HEK293 (cell line): ENCODE measurements at regions not wholly inside any gene's neighbourhood (a gene's known extent, or its start where the extent isn't known, plus 50 kb on each side); places are given as distances from the start of the nearest gene placed in this dataset.

Source experiments
- CTCF ChIA-PET: fragments of 350-600 bp; formaldehyde crosslinking; extraction: SDS; loops from one replicate; lab custom pipeline; 2021; ENCODE audit warnings: antibody characterized with exemption; lab: Yijun Ruan, JAX
- POLR2A ChIA-PET: fragments of 300-600 bp; formaldehyde crosslinking; extraction: SDS; loops from one replicate; lab custom pipeline; 2020; ENCODE audit warnings: antibody characterized with exemption, inconsistent platforms; lab: Yijun Ruan, JAX
- H3K27ac ChIP-seq: fragments of 200-500 bp; sonication (Bioruptor generic); 2 replicates; pipeline ENCODE4 v1.5.1; 2014; ENCODE audit warnings: low read depth, low read length, control low read depth, inconsistent platforms; ENCODE audit errors: extremely low read depth
- H3K36me3 ChIP-seq, 2 experiments: fragments of 200-500 bp in 1 of 2; sonication (Bioruptor generic) in 1 of 2; 1 replicate in 1 of 2; 2 replicates in 1 of 2; pipeline ENCODE4 v1.5.1; 2014 to 2017; ENCODE audit warnings: inconsistent platforms in 2 of 2, low read length in 2 of 2; ENCODE audit not compliant: control insufficient read depth in 2 of 2, insufficient read depth in 1 of 2
- H3K4me1 ChIP-seq: fragments of 200-500 bp; sonication (Bioruptor generic); 2 replicates; pipeline ENCODE4 v1.5.1; 2014; ENCODE audit warnings: mild to moderate bottlenecking, low read length, inconsistent platforms; ENCODE audit not compliant: control insufficient read depth, insufficient read depth
- H3K4me3 ChIP-seq: 2 replicates; pipeline ENCODE4 v1.5.1; 2011; ENCODE audit warnings: low read depth, mild to moderate bottlenecking, control low read depth, low read length, moderate library complexity
- H3K9me3 ChIP-seq: fragments of 200-500 bp; sonication (Bioruptor generic); 2 replicates; pipeline ENCODE4 v1.5.1; 2014; ENCODE audit warnings: low read depth, low read length, inconsistent platforms; ENCODE audit not compliant: control insufficient read depth, insufficient read depth
- EGR2 ChIP-seq: fragments of 450-650 bp; formaldehyde crosslinking; IDR thresholded peaks from 2 replicates; pipeline ENCODE4 v1.5.1; 2016; ENCODE audit warnings: low read depth, missing biosample characterization, missing genetic modification characterization
- KLF17 ChIP-seq: fragments of 450-650 bp; formaldehyde crosslinking; IDR thresholded peaks from 2 replicates; pipeline ENCODE4 v1.5.1; 2016; ENCODE audit warnings: missing biosample characterization, missing genetic modification characterization
- MYNN ChIP-seq: fragments of 450-650 bp; formaldehyde crosslinking; IDR thresholded peaks from 2 replicates; pipeline ENCODE4 v1.5.1; 2016; ENCODE audit warnings: missing biosample characterization, missing genetic modification characterization, borderline replicate concordance
- PRDM2 ChIP-seq: fragments of 450-650 bp; formaldehyde crosslinking; IDR thresholded peaks from 2 replicates; pipeline ENCODE4 v1.5.1; 2016; ENCODE audit warnings: missing biosample characterization, missing genetic modification characterization, borderline replicate concordance
- REST ChIP-seq: fragments of 450-650 bp; formaldehyde crosslinking; IDR thresholded peaks from 2 replicates; pipeline ENCODE4 v1.5.1; 2016; ENCODE audit warnings: missing biosample characterization, missing genetic modification characterization
- ZBTB17 ChIP-seq: fragments of 450-650 bp; formaldehyde crosslinking; IDR thresholded peaks from 2 replicates; pipeline ENCODE4 v1.5.1; 2016; ENCODE audit warnings: missing biosample characterization, missing genetic modification characterization
- ZBTB44 ChIP-seq: fragments of 450-650 bp; IDR thresholded peaks from 2 replicates; pipeline ENCODE4 v1.5.1; 2018; ENCODE audit warnings: missing biosample characterization, mild to moderate bottlenecking, missing genetic modification characterization
- ZBTB48 ChIP-seq: fragments of 450-650 bp; formaldehyde crosslinking; IDR thresholded peaks from 2 replicates; pipeline ENCODE4 v1.5.1; 2016; ENCODE audit warnings: missing biosample characterization, missing genetic modification characterization
- ZFHX2 ChIP-seq: fragments of 450-650 bp; formaldehyde crosslinking; conservative IDR thresholded peaks from 2 replicates; pipeline ENCODE4 v1.5.1; 2016; ENCODE audit warnings: missing biosample characterization, missing genetic modification characterization
- ZNF146 ChIP-seq: fragments of 450-650 bp; formaldehyde crosslinking; IDR thresholded peaks from 2 replicates; pipeline ENCODE4 v1.5.1; 2016; ENCODE audit warnings: missing biosample characterization, missing genetic modification characterization
- ZNF155 ChIP-seq: fragments of 450-650 bp; formaldehyde crosslinking; IDR thresholded peaks from 2 replicates; pipeline ENCODE4 v1.5.1; 2016; ENCODE audit warnings: missing biosample characterization, missing genetic modification characterization
- ZNF26 ChIP-seq: fragments of 450-650 bp; formaldehyde crosslinking; IDR thresholded peaks from 2 replicates; pipeline ENCODE4 v1.5.1; 2016; ENCODE audit warnings: missing biosample characterization, missing genetic modification characterization
- ZNF302 ChIP-seq: fragments of 450-650 bp; formaldehyde crosslinking; IDR thresholded peaks from 2 replicates; pipeline ENCODE4 v1.5.1; 2016; ENCODE audit warnings: missing biosample characterization, missing genetic modification characterization, low read depth
- ZNF311 ChIP-seq: fragments of 450-650 bp; formaldehyde crosslinking; IDR thresholded peaks from 2 replicates; pipeline ENCODE4 v1.5.1; 2017; ENCODE audit warnings: missing biosample characterization, missing genetic modification characterization, borderline replicate concordance
- ZNF341 ChIP-seq: fragments of 450-650 bp; formaldehyde crosslinking; IDR thresholded peaks from 2 replicates; pipeline ENCODE4; 2016; ENCODE audit warnings: low read depth, missing biosample characterization, missing genetic modification characterization
- ZNF366 ChIP-seq: fragments of 450-650 bp; formaldehyde crosslinking; conservative IDR thresholded peaks from 2 replicates; pipeline ENCODE4 v1.5.1; 2016; ENCODE audit warnings: missing biosample characterization, missing genetic modification characterization
- ZNF416 ChIP-seq: fragments of 450-650 bp; formaldehyde crosslinking; IDR thresholded peaks from 2 replicates; pipeline ENCODE4 v1.5.1; 2016; ENCODE audit warnings: missing biosample characterization, missing genetic modification characterization
- ZNF513 ChIP-seq: fragments of 450-650 bp; IDR thresholded peaks from 2 replicates; pipeline ENCODE4 v1.5.1; 2018; ENCODE audit warnings: missing biosample characterization, missing genetic modification characterization
- ZNF521 ChIP-seq: fragments of 450-650 bp; formaldehyde crosslinking; IDR thresholded peaks from 2 replicates; pipeline ENCODE4 v1.5.1; 2017; ENCODE audit warnings: missing biosample characterization, mild to moderate bottlenecking, missing genetic modification characterization
- ZNF571 ChIP-seq: fragments of 450-650 bp; formaldehyde crosslinking; IDR thresholded peaks from 2 replicates; pipeline ENCODE4 v1.5.0; 2017; ENCODE audit warnings: missing biosample characterization, missing genetic modification characterization
- ZNF580 ChIP-seq: fragments of 450-650 bp; formaldehyde crosslinking; IDR thresholded peaks from 2 replicates; pipeline ENCODE4 v1.5.1; 2016; ENCODE audit warnings: missing biosample characterization, missing genetic modification characterization

GRCh38 chr22:27648074-27648473 is 153.5 kb downstream of the MN1 start (continued):
- TF ChIP-seq ZNF521 (tag by site-specific recombination) (no peak), ZNF302 (tag by site-specific recombination) (no peak), ZBTB48 (tag by site-specific recombination) (no peak), ZNF146 (tag by site-specific recombination) (no peak)

GRCh38 chr22:27648853-27649252 is 152.7 kb downstream of the MN1 start:
- POLR2A ChIA-PET, result no interaction called here
- CTCF ChIA-PET, result no interaction called here
- no peaks in the 10 kb centered on the region for H3K9me3 ChIP-seq
- no peak overlapping the region for H3K4me3 ChIP-seq
- H3K36me3 ChIP-seq, result no peaks in the 10 kb centered on the region
- H3K27ac ChIP-seq, result no peak overlapping the region
- H3K4me1 ChIP-seq, result no peaks in the 10 kb centered on the region
- TF ChIP-seq ZBTB44 (tag by site-specific recombination) (no peak), ZNF311 (tag by site-specific recombination) (no peak), ZNF155 (tag by site-specific recombination) (no peak), PRDM2 (tag by site-specific recombination) (no peak), ZBTB17 (tag by site-specific recombination) (peak; percentile 88), ZNF366 (peak; percentile 95), KLF17 (tag by site-specific recombination) (no peak), ZFHX2 (tag by site-specific recombination) (peak; percentile 48; the same call in 1 of the 2 replicates), ZNF580 (tag by site-specific recombination) (no peak), MYNN (no peak), ZNF341 (tag by site-specific recombination) (no peak), ZNF146 (tag by site-specific recombination) (no peak), ZNF26 (tag by site-specific recombination) (no peak), ZNF302 (tag by site-specific recombination) (no peak), ZNF513 (tag by site-specific recombination) (no peak), ZNF416 (tag by site-specific recombination) (no peak), EGR2 (tag by site-specific recombination) (peak; percentile 29; the same call in 1 of the 2 replicates), REST (tag by site-specific recombination) (no peak), ZNF571 (tag by site-specific recombination) (0 out of 2 replicates have a peak, but pooled peaks have one; percentile 18)
